Endothelial cell of umbilical vein (primary cell): ENCODE measurements at regions not wholly inside any gene's neighbourhood (a gene's known extent, or its start where the extent isn't known, plus 50 kb on each side); places are given as distances from the start of the nearest gene placed in this dataset.

Source experiments
- BruUV-seq: library from RNA; stranded (reverse); fragments of 400-500 nt; replicated peaks from 2 replicates; lab custom pipeline; 2021; lab: Mats Ljungman, UMichigan
- CTCF ChIA-PET: fragments of 300-600, 350-600 bp; sonication (Branson Sonifier 250); formaldehyde crosslinking; loops from one replicate; lab custom pipeline; 2021; ENCODE audit warnings: antibody characterized with exemption, inconsistent platforms; lab: Charles Lee
- POLR2A ChIA-PET: fragments of 300-600, 350-600 bp; sonication (Branson Sonifier 250); formaldehyde crosslinking; loops from one replicate; lab custom pipeline; 2021; ENCODE audit warnings: antibody characterized with exemption, inconsistent platforms; lab: Charles Lee
- DNase-seq: peaks from one replicate; pipeline ENCODE4 v3.0.0-alpha.2; 2011; ENCODE audit warnings: low read depth, low spot score
- FAIRE-seq: peaks from 2 replicates; lab custom pipeline; 2011; peaks lifted over from hg19 to GRCh38; lab: Jason Lieb, UNC
- H2AFZ ChIP-seq: 2 replicates; pipeline ENCODE4 v1.6.0; 2012; ENCODE audit warnings: low read depth, low read length, control low read depth, inconsistent platforms
- H3K27ac ChIP-seq: 2 replicates; pipeline ENCODE4 v1.5.1; 2011; ENCODE audit warnings: low read depth, mild to moderate bottlenecking, control low read depth, low read length, moderate library complexity; ENCODE audit not compliant: insufficient read depth
- H3K27me3 ChIP-seq, 2 experiments: 2 replicates each; pipeline versions ENCODE4 v1.6.0 to v1.6.1; 2011; ENCODE audit warnings: low read length in 2 of 2, mixed read lengths in 1 of 2; ENCODE audit not compliant: control insufficient read depth in 2 of 2, insufficient read depth in 2 of 2
- H3K36me3 ChIP-seq, 2 experiments: 2 replicates in 1 of 2; 3 replicates in 1 of 2; pipeline ENCODE4 v1.5.1; 2011; ENCODE audit warnings: low read length in 2 of 2, mild to moderate bottlenecking in 1 of 2, moderate library complexity in 1 of 2; ENCODE audit not compliant: control insufficient read depth in 2 of 2, insufficient read depth in 2 of 2; ENCODE audit errors: extremely low read depth in 1 of 2
- H3K4me1 ChIP-seq: 3 replicates; pipeline ENCODE4 v1.5.1; 2011; ENCODE audit warnings: mild to moderate bottlenecking, low read length; ENCODE audit not compliant: control insufficient read depth, insufficient read depth; ENCODE audit errors: extremely low read depth
- H3K4me2 ChIP-seq: 2 replicates; pipeline ENCODE4 v1.6.1; 2011; ENCODE audit warnings: low read length, control low read depth, mixed read lengths; ENCODE audit not compliant: insufficient read depth
- H3K4me3 ChIP-seq, 3 experiments: fragments of 200-600 bp in 1 of 3; sonication (generic), shearing (Covaris generic) in 1 of 3; replicated peaks in 1 of 3; 2 replicates each; pipeline ENCODE4 v1.5.1; 2011 to 2016; ENCODE audit warnings: control low read depth in 3 of 3, low read length in 3 of 3, mild to moderate bottlenecking in 2 of 3, inconsistent platforms in 1 of 3, low read depth in 1 of 3, moderate library complexity in 1 of 3; ENCODE audit not compliant: insufficient read depth in 1 of 3
- H3K79me2 ChIP-seq: 2 replicates; pipeline ENCODE4 v1.6.0; 2012; ENCODE audit warnings: low read length, inconsistent platforms; ENCODE audit not compliant: control insufficient read depth, insufficient read depth
- H3K9ac ChIP-seq: replicated peaks from 2 replicates; pipeline ENCODE3; 2011; ENCODE audit warnings: low read length, control low read depth; ENCODE audit not compliant: insufficient read depth; ENCODE audit errors: extremely low read depth
- H3K9me1 ChIP-seq: replicated peaks from 3 replicates; pipeline ENCODE4 v1.6.0; 2011; ENCODE audit warnings: mild to moderate bottlenecking, low read length; ENCODE audit not compliant: control insufficient read depth, insufficient read depth; ENCODE audit errors: extremely low read depth
- H3K9me3 ChIP-seq: replicated peaks from 2 replicates; pipeline ENCODE4 v1.5.1; 2012; ENCODE audit warnings: low read length, inconsistent platforms; ENCODE audit not compliant: control insufficient read depth, insufficient read depth
- H4K20me1 ChIP-seq: replicated peaks from 2 replicates; pipeline ENCODE3; 2011; ENCODE audit warnings: mild to moderate bottlenecking, low read length; ENCODE audit not compliant: control insufficient read depth, insufficient read depth; ENCODE audit errors: extremely low read depth
- CTCF ChIP-seq, 2 donors: IDR thresholded peaks; 1 replicate in 1 of 2; 2 replicates in 1 of 2; pipeline ENCODE4 v1.5.1; 2011; ENCODE audit warnings: low read length in 2 of 2, mild to moderate bottlenecking in 2 of 2, moderate library complexity in 2 of 2, control low read depth in 1 of 2, inconsistent platforms in 1 of 2, low read depth in 1 of 2; ENCODE audit not compliant: insufficient read depth in 1 of 2; ENCODE audit errors: extremely low read depth in 1 of 2
- EZH2 ChIP-seq: IDR thresholded peaks from 2 replicates; pipeline ENCODE4 v1.6.1; 2012; ENCODE audit warnings: borderline replicate concordance, low read depth, mild to moderate bottlenecking, moderate library complexity, low read length, inconsistent platforms; ENCODE audit not compliant: severe bottlenecking
- FOS ChIP-seq: IDR thresholded peaks from 2 replicates; pipeline ENCODE4 v1.6.1; 2011; ENCODE audit warnings: mild to moderate bottlenecking, low read length, moderate library complexity, borderline replicate concordance; ENCODE audit not compliant: insufficient read depth
- GATA2 ChIP-seq: IDR thresholded peaks from 2 replicates; pipeline ENCODE4 v1.7.0; 2011; ENCODE audit warnings: low read depth, mild to moderate bottlenecking, moderate library complexity, mixed read lengths, low read length; ENCODE audit not compliant: insufficient read length, insufficient read depth
- JUN ChIP-seq: IDR thresholded peaks from 2 replicates; pipeline ENCODE4 v1.6.1; 2011; ENCODE audit warnings: borderline replicate concordance, low read depth; ENCODE audit not compliant: insufficient read length, insufficient read depth
- MYC ChIP-seq: IDR thresholded peaks from one replicate; pipeline ENCODE4 v1.6.1; 2011; ENCODE audit warnings: mild to moderate bottlenecking, low read depth, low read length
- POLR2A ChIP-seq: IDR thresholded peaks from 2 replicates; pipeline ENCODE4 v1.6.1; 2012; ENCODE audit warnings: low read depth, mild to moderate bottlenecking, control low read depth, low read length
- POLR2AphosphoS5 ChIP-seq: IDR thresholded peaks from 2 replicates; pipeline ENCODE4 v1.6.1; 2012; ENCODE audit warnings: low read depth, mild to moderate bottlenecking, control low read depth, low read length, moderate library complexity; ENCODE audit not compliant: insufficient read depth
- dilution Hi-C: fragments of 300-500 bp; cut with MboI; formaldehyde crosslinking; loops from one replicate; pipeline ENCODE4 v1.15.0; 2019; ENCODE audit warnings: low sequenced_read_pairs; ENCODE audit not compliant: extremely low pct_ligation_motif_present
- intact Hi-C: fragments of 100-400 bp; cut with micrococcal nuclease; formaldehyde crosslinking; loops from one replicate; pipeline ENCODE4 v1.10.0; 2022
- TF ChIP-seq, protein P1 (sequence below): IDR thresholded peaks from 2 replicates; pipeline ENCODE4 v1.6.1; 2011; ENCODE audit not compliant: insufficient read depth, insufficient read length

DNA sequence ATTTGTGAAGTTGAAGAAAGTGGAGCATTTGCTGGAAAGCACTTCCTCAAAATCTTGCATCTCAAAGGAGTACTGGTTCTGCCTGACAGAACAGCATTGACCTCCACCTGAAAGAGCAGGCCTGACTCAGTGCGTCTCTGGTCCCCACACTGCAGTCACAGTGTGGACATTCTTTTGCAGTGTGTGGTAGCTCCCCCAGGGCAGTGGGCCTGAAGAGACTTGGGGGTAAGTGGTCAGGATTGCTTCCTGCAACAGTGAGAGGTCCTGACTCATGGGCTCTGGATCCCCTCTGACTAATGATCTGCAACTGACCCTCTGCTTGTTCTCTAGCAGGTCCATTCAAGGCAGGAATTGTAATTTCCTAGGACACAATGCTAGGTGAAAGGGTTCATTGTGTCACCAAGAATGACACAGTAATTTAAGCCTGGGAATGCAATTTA, 204.9 kb upstream of the KCNJ16 start:
- no peak overlapping the region for H2AFZ ChIP-seq
- intact Hi-C loops (loop anchor here (1.0 to 5.0 kb wide), 9 partner anchors 13 to 752 kb away; no protein-coding TSS in a partner anchor), dilution Hi-C loops (no loop called here)
- H3K9me3 ChIP-seq, result no peaks in the 10 kb centered on the region
- H3K4me1 ChIP-seq, result peaks cover 38% of the 10 kb centered on the region
- H3K9me1 ChIP-seq, result no peaks in the 10 kb centered on the region
- FAIRE-seq (peak; percentile 89), DNase-seq (peak; percentile 83)
- no peaks in the 10 kb centered on the region for H3K79me2 ChIP-seq
- peak overlapping the region; percentile 17 for H3K4me2 ChIP-seq
- ChIA-PET CTCF (interaction anchor here (0.6 to 2.1 kb wide), 5 partner anchors 12 to 682 kb away, joined by 3 to 10 read pairs (median 8); no protein-coding TSS in a partner anchor), POLR2A (interaction anchor here (0.6 kb wide), 2 partner anchors 28 to 261 kb away, joined by 3 to 4 read pairs; no protein-coding TSS in a partner anchor)
- H4K20me1 ChIP-seq, result no peaks in the 10 kb centered on the region
- H3K9ac ChIP-seq, result no peak overlapping the region
- peak overlapping the region; percentile 39 for H3K27ac ChIP-seq
- TF ChIP-seq MYC (no peak), FOS (peak; percentile 98), JUN (peak; percentile 71), GATA2 (peak; percentile 80), POLR2A (peak; percentile 26), POLR2AphosphoS5 (peak; percentile 76)
- TF ChIP-seq, protein P1, sequence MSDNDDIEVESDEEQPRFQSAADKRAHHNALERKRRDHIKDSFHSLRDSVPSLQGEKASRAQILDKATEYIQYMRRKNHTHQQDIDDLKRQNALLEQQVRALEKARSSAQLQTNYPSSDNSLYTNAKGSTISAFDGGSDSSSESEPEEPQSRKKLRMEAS, result no peak
- no peaks in the 10 kb centered on the region for H3K27me3 ChIP-seq
- H3K36me3 ChIP-seq, result no peaks in the 10 kb centered on the region
- BruUV-seq, result no TSS peak
- H3K4me3 ChIP-seq, result no peak overlapping the region

DNA sequence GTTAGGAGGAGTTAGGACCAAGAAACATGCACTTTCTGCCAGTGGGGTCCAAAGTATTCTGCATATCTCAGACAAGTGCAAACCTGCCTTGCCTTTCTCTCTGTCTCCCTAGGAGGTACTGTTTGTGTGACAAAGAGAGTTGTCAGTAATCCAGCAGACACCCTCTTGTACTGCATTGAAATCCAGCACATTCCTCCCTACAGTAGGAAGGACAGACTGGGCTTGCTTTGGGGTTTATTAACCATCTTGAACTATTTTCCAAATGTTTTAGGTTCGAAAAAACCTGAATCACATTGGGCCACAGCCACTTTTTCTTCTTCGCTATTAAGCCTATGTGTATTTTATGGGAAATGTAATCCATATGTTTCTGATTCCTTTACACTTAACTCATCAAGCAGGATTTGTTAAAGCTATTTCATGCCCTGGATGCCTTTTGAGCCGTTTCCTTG, 204.2 kb upstream of the KCNJ16 start:
- H3K9ac ChIP-seq, result peak overlapping the region; percentile 10
- no peaks in the 10 kb centered on the region for H3K36me3 ChIP-seq
- dilution Hi-C loops, result no loop called here
- no peak for TF ChIP-seq CTCF (IDR thresholded peaks at IDR 0.05; ENCODE audit: extremely low read depth in 1 of 2, insufficient read depth in 1 of 2, low read depth in 1 of 2, low read length in 2 of 2)
- no peak for TF ChIP-seq POLR2AphosphoS5
- no peak for TF ChIP-seq FOS
- TF ChIP-seq GATA2, result no peak
- no peak for TF ChIP-seq EZH2
- no peak for TF ChIP-seq JUN
- TF ChIP-seq, protein P1, result no peak
- TF ChIP-seq MYC, result no peak
- TF ChIP-seq POLR2A, result no peak
- H3K4me2 ChIP-seq, result no peak overlapping the region
- CTCF ChIA-PET, result interaction anchor here (1.7 to 2.1 kb wide), 4 partner anchors 13 to 273 kb away, joined by 7 to 10 read pairs (median 8); no protein-coding TSS in a partner anchor
- no peaks in the 10 kb centered on the region for H3K27me3 ChIP-seq
- H3K4me1 ChIP-seq, result peaks cover 42% of the 10 kb centered on the region
- peak overlapping the region; percentile 39 for H3K27ac ChIP-seq
- FAIRE-seq, result no peak
- no peaks in the 10 kb centered on the region for H3K9me3 ChIP-seq
- no peak overlapping the region for H3K4me3 ChIP-seq
- intact Hi-C loops, result loop anchor here (1.0 to 5.0 kb wide), 9 partner anchors 13 to 752 kb away; no protein-coding TSS in a partner anchor
- BruUV-seq, result TSS peak; percentile 69
- POLR2A ChIA-PET, result no interaction called here
- no peak overlapping the region for H2AFZ ChIP-seq
- DNase-seq, result peak; percentile 27
- no peaks in the 10 kb centered on the region for H4K20me1 ChIP-seq
- H3K79me2 ChIP-seq, result no peaks in the 10 kb centered on the region
- no peaks in the 10 kb centered on the region for H3K9me1 ChIP-seq
